ENCODE measurements at regions not wholly inside any gene's neighbourhood (a gene's known extent, or its start where the extent isn't known, plus 50 kb on each side); places are given as distances from the start of the nearest gene placed in this dataset.

- no peak for DNase-seq (ENCODE audit: low read depth)
Measured at GRCh38 chrX:22664826-22665225, 334.9 kb upstream of the DDX53 start.

GRCh38 chrX:22665818-22666217, 333.9 kb upstream of the DDX53 start:
- no peak for DNase-seq (ENCODE audit: low read depth)

DNA sequence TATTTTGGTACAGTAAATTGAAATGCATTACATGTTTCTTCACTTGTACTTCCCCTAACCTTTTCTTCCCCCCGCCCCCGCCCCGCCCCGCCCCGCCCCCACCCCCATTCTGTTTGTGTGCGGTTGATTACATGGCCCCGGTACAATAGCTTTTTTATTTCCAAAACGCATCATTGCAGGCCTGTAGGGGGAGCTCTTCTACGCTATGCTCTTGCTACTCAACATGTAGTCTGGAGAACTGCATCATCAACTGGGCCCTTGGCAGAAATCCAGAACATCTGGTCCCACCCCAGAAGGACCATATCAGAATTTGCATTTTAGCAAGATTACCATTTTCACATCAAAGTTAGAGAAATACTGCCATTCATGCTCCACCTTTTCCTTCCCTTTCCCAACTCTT, 333.3 kb upstream of the DDX53 start:
- no peak for DNase-seq (ENCODE audit: low read depth)

- no peak for DNase-seq (ENCODE audit: low read depth)
Measured at GRCh38 chrX:22674932-22675331, 324.8 kb upstream of the DDX53 start.

GRCh38 chrX:22686138-22686541, 313.6 kb upstream of the DDX53 start:
- no peak for DNase-seq (ENCODE audit: low read depth)

GRCh38 chrX:22689290-22689689, 310.5 kb upstream of the DDX53 start:
- DNase-seq (ENCODE audit: low read depth), result no peak

GRCh38 chrX:22690116-22690515, 309.6 kb upstream of the DDX53 start:
- DNase-seq (ENCODE audit: low read depth), result no peak

GRCh38 chrX:22691966-22692565, 307.7 kb upstream of the DDX53 start:
- no peak for DNase-seq (ENCODE audit: low read depth)

DNA sequence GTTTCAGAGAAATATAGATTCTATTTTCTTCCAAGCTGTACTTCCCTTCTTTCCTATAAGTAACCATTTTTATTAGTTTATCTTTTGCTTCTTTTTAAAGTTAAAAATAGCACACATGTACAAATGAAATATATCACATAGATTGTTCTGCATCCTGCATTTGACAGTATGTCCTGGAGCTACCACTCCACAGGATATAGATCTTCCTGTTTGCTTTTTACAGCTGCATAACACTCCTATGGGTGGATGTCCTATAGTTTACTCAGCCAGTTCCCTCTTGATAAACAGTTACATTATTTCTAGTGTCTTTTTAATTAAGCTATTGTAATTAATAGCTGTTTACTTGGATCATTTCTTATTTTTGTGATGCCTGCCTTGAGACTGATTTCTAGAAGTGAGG, 301.6 kb upstream of the DDX53 start:
- DNase-seq (ENCODE audit: low read depth), result no peak

- no peak for DNase-seq (ENCODE audit: low read depth)
Measured at GRCh38 chrX:22699581-22700091, 300.1 kb upstream of the DDX53 start.

DNA sequence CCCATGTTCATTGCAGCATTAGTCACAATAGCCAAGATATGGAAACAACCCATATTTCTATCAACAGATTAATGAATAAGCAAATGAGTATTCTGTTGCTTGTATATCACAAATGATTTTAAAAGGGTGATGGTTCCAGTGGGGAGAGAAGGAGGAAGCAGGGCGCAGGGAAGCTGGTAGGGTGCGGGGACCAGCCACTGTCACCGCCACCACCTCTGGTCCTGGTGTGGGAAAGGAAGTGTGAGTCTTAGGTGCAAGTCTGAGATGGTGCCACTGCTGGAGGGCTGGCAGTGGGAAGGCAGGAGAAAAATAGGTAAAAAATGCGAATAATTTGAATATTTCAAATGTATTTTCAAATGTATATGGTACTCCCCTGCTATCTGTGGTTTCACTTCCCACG, 286.8 kb upstream of the DDX53 start:
- DNase-seq (ENCODE audit: low read depth), result no peak

DNA sequence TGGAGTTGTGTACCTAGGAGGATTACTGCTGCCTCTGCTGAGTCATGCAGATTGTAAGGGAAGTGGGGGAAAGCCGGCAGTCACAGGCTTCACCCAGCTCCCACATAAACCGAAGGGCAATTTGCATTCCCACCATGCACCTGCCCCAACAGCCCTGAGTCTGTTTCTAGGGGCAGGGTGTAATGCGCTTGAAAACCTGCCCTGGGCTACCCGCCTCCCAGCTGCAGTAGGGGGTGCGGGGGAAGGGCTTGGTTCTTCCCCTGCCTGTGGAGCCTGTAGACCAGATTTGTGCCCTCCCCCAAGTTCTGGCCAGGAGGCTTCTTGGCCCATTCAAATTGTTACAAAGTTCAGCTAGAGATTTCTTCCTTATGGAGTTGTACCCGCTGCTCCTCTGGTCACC, 269.2 kb upstream of the DDX53 start:
- DNase-seq (ENCODE audit: low read depth), result no peak

DNA sequence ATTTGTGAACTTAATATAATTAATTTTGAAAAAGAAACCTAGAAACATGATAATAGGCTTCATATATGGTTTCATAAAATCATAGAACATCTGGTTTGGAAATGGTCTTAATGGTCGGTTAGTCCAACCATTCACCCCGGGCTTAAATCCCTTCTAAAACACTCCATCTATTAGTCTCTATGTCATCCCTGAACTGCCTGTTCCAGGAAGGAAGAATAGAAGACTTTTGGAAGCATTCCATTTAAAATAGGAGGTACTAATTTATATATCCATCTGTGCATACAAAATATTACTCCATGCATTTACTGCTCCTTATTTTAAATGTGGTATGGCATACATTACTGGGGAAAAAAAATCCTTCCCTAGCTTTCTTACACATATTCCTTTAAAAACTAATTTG, 262.2 kb upstream of the DDX53 start:
- no peak for DNase-seq (ENCODE audit: low read depth)

- no peak for DNase-seq (ENCODE audit: low read depth)
Measured at GRCh38 chrX:22739276-22739675, 260.5 kb upstream of the DDX53 start.

- no peak for DNase-seq (ENCODE audit: low read depth)
Measured at GRCh38 chrX:22740836-22741235, 258.9 kb upstream of the DDX53 start.

DNA sequence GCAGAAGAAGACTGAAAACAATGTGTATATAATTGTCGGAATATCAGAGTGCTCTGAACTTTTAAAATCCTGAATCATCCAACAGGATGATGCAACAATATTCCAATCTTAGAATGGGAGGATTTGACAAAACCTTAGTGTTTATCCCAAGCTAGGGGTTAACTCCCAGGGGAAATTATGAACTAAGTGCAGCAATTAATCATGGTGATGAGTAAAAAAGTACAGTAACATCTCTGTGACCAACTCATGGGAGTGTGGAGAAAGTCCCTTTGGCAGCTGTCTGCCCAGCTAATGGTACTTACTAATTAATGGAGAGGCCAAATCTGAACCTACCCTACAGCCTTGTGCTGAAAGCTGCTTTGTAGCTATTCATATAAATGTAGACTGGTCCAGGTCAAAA, 257.6 kb upstream of the DDX53 start:
- DNase-seq (ENCODE audit: low read depth), result no peak

GRCh38 chrX:22746081-22746480, 253.7 kb upstream of the DDX53 start:
- no peak for DNase-seq (ENCODE audit: low read depth)

DNA sequence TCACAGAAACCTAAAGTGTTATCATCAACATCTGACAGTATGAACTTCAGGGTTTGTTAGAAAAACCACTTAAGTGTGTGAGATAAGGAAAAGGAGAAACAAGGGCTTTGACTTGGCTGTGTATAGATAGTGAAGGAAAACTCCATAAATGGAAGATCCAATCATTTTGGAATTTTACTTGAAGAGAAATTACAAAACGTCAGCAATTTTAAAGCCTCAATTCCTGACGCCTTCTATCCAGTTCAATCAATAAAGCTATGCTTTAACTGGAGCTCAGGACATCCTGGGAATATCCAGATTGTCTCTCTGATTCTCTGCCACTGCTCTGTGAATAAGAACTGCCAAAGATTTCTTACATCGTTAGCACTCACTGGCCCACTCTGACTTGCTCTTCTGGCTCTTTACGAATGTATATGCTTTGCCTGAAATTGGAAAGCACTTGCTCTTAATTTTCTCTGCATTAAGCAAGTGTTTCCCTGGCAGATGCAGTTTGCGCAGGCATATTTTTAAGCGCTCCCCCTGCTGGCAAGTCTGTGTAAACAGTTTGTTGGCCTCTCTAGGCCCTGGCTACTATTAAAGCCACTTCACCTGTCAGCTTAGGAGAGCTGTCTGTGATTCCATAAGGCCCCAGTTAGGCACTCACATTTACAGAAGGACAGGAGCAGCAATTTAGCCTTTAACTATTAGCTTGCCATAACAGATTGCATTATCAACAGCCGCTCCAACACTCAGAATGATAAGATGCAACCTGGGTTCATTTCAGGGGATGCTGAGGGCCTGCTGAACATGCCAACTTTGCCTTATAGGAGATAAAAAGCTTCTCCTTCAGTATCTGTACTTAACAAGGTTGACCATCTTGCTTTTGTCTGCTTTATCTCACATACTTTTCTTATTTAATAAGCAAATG, 251.4 kb upstream of the DDX53 start:
- DNase-seq (ENCODE audit: low read depth), result no peak

DNA sequence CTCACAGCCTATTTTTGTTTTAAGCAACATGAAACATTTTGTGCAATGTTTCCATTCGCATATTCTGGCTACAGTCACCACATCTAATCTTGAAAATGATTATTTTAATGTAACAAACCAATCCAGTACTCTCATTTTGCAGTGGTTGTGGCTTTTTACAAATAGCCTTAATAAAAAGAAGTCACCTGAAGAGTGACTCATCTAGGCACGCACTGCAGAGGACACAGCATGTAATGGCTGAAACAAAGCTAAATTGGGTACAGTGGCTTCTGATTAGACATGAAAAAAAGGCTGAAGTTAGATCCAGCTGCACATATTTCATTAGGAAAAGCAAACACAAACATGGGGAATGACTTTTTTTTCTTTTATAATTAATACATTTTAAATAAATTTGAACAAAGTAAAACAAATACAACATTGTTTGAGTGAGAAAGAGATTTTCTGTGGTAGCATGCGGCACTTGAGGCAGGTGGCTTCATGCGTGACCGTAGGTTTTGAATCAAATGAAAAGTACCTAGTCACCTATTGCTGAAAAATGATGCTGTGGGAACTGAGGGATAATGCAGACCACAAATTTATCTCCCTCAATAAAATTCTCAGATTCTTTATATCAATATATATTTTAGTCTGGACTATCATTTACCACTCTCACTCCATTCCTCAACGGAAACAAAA, 240.8 kb upstream of the DDX53 start:
- no peak for DNase-seq (ENCODE audit: low read depth)

- DNase-seq (ENCODE audit: low read depth), result no peak
Measured at GRCh38 chrX:22760513-22761057, 239.2 kb upstream of the DDX53 start.

- no peak for DNase-seq (ENCODE audit: low read depth)
Measured at GRCh38 chrX:22788221-22788620, 211.5 kb upstream of the DDX53 start.

GRCh38 chrX:22795671-22796070, 204.1 kb upstream of the DDX53 start:
- DNase-seq (ENCODE audit: low read depth), result no peak

DNA sequence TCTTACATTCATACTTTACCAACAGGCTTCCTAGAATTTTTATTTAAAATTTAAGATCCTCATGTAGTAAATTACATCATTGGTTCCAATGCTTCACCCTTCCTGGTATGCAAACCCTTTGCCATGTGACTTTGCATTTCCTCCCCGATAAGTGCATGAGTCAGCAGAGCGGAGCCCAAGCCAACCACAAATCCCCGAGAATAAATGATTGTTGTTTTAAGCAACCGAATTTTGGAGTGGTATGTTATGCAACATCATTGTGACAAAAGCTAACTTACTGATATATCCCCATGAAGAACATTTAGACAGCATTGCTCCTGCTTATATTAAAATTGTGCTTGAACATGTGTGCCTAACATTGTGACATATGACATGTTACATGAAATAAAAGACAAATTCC, 199.4 kb upstream of the DDX53 start:
- DNase-seq (ENCODE audit: low read depth), result peak; percentile 5

All from GM04503 (cell line).